ENCODE measurements at regions not wholly inside any gene's neighbourhood (a gene's known extent, or its start where the extent isn't known, plus 50 kb on each side); places are given as distances from the start of the nearest gene placed in this dataset.

GRCh38 chr1:29689372-29690030 is 453.2 kb downstream of the PTPRU start:
- peak in 1 of 3 donors; percentile 7 for DNase-seq
- no peak for TF ChIP-seq CTCF (IDR thresholded peaks at IDR 0.05; ENCODE audit: control extremely low read depth, extremely low read depth)
- ATAC-seq (ENCODE audit: insufficient read depth, low FRiP score): no peak
- H3K9me3 ChIP-seq (ENCODE audit: control insufficient read depth in 4 of 4, insufficient read depth in 3 of 4, low read length in 3 of 4): peaks cover 0 to 3% (median 0%) of the 10 kb centered on the region in 4 donors
- peaks cover 0 to 17% (median 17%) of the 10 kb centered on the region in 3 donors for H3K27me3 ChIP-seq (ENCODE audit: control insufficient read depth in 3 of 3, insufficient read depth in 3 of 3, low read length in 2 of 3)
- no peak overlapping the region for H3K9ac ChIP-seq (ENCODE audit: insufficient read depth in 1 of 2, low read length in 2 of 2)
- no peak overlapping the region for H3K4me3 ChIP-seq
- WGBS, 2 donors: 73 to 77% methylated on average over 13 of the region's 13 CpGs
- no peaks in the 10 kb centered on the region for H3K4me1 ChIP-seq (ENCODE audit: control insufficient read depth in 5 of 5, insufficient read depth in 5 of 5, low read length in 5 of 5)
- no peaks in the 10 kb centered on the region for H3K36me3 ChIP-seq (ENCODE audit: control insufficient read depth in 4 of 4, insufficient read depth in 4 of 4, low read length in 4 of 4)
- no peak overlapping the region for H3K27ac ChIP-seq (ENCODE audit: low read depth in 1 of 2, low read length in 1 of 2)

- 39 to 41% methylated on average over 14 of the region's 14 CpGs for WGBS, 2 donors
- no peak for TF ChIP-seq CTCF (IDR thresholded peaks at IDR 0.05; ENCODE audit: control extremely low read depth, extremely low read depth)
- ATAC-seq (ENCODE audit: insufficient read depth, low FRiP score) (no peak), DNase-seq (peak in 1 of 3 donors; percentile 14)
- H3K4me1 ChIP-seq (ENCODE audit: control insufficient read depth in 5 of 5, insufficient read depth in 5 of 5, low read length in 5 of 5): no peaks in the 10 kb centered on the region
- no peak overlapping the region for H3K4me3 ChIP-seq
- no peaks in the 10 kb centered on the region for H3K36me3 ChIP-seq (ENCODE audit: control insufficient read depth in 4 of 4, insufficient read depth in 4 of 4, low read length in 4 of 4)
- no peak overlapping the region for H3K9ac ChIP-seq (ENCODE audit: insufficient read depth in 1 of 2, low read length in 2 of 2)
- H3K27me3 ChIP-seq (ENCODE audit: control insufficient read depth in 3 of 3, insufficient read depth in 3 of 3, low read length in 2 of 3): peaks cover 0 to 17% (median 17%) of the 10 kb centered on the region in 3 donors
- peaks cover 0 to 3% (median 0%) of the 10 kb centered on the region in 4 donors for H3K9me3 ChIP-seq (ENCODE audit: control insufficient read depth in 4 of 4, insufficient read depth in 3 of 4, low read length in 3 of 4)
- no peak overlapping the region for H3K27ac ChIP-seq (ENCODE audit: low read depth in 1 of 2, low read length in 1 of 2)
Measured at GRCh38 chr1:29688471-29689365, 452.4 kb downstream of the PTPRU start.

GRCh38 chr1:29687601-29688244 is 451.4 kb downstream of the PTPRU start:
- no peak overlapping the region for H3K27ac ChIP-seq (ENCODE audit: low read depth in 1 of 2, low read length in 1 of 2)
- peaks cover 0 to under 1% (median 0%) of the 10 kb centered on the region in 5 donors for H3K4me1 ChIP-seq (ENCODE audit: control insufficient read depth in 5 of 5, insufficient read depth in 5 of 5, low read length in 5 of 5)
- H3K4me3 ChIP-seq: no peak overlapping the region
- DNase-seq (no peak), ATAC-seq (ENCODE audit: insufficient read depth, low FRiP score) (no peak)
- no peaks in the 10 kb centered on the region for H3K36me3 ChIP-seq (ENCODE audit: control insufficient read depth in 4 of 4, insufficient read depth in 4 of 4, low read length in 4 of 4)
- no peak for TF ChIP-seq CTCF (IDR thresholded peaks at IDR 0.05; ENCODE audit: control extremely low read depth, extremely low read depth)
- H3K9ac ChIP-seq (ENCODE audit: insufficient read depth in 1 of 2, low read length in 2 of 2): no peak overlapping the region
- no peaks in the 10 kb centered on the region for H3K9me3 ChIP-seq (ENCODE audit: control insufficient read depth in 4 of 4, insufficient read depth in 3 of 4, low read length in 3 of 4)
- H3K27me3 ChIP-seq (ENCODE audit: control insufficient read depth in 3 of 3, insufficient read depth in 3 of 3, low read length in 2 of 3): peaks cover 0 to 17% (median 17%) of the 10 kb centered on the region in 3 donors
- WGBS, 2 donors: 71 to 77% methylated on average over 4 of the region's 4 CpGs
